H9 (cell line): ENCODE measurements at regions not wholly inside any gene's neighbourhood (a gene's known extent, or its start where the extent isn't known, plus 50 kb on each side); places are given as distances from the start of the nearest gene placed in this dataset.

Experiments
- DNase-seq: peaks from one replicate; pipeline ENCODE4 v3.0.0-alpha.2; 2017
- H2AFZ ChIP-seq: one replicate; pipeline ENCODE4 v1.6.1; 2013; ENCODE audit warnings: mild to moderate bottlenecking, low read length, control low read depth, moderate library complexity
- H2AK5ac ChIP-seq: 2 replicates; pipeline ENCODE4 v1.6.1; 2013; ENCODE audit warnings: low read length, control low read depth, mixed read lengths; ENCODE audit not compliant: insufficient read length
- H2BK120ac ChIP-seq: one replicate; pipeline ENCODE4 v1.6.1; 2013; ENCODE audit warnings: low read depth, mild to moderate bottlenecking, low read length, control low read depth, inconsistent platforms; ENCODE audit not compliant: poor library complexity, severe bottlenecking
- H2BK12ac ChIP-seq: 2 replicates; pipeline ENCODE4 v1.6.1; 2013; ENCODE audit warnings: low read length, control low read depth, mixed read lengths, low read depth; ENCODE audit not compliant: insufficient read length
- H2BK15ac ChIP-seq: 2 replicates; pipeline ENCODE4 v1.6.1; 2013; ENCODE audit warnings: low read depth, low read length, control low read depth
- H2BK20ac ChIP-seq: one replicate; pipeline ENCODE4 v1.6.1; 2013; ENCODE audit warnings: low read depth, mild to moderate bottlenecking, low read length, control low read depth, inconsistent platforms; ENCODE audit not compliant: poor library complexity, severe bottlenecking
- H2BK5ac ChIP-seq: 2 replicates; pipeline ENCODE4 v1.6.1; 2013; ENCODE audit warnings: low read length, control low read depth, mixed read lengths; ENCODE audit not compliant: insufficient read length
- H3K14ac ChIP-seq: 2 replicates; pipeline ENCODE4 v1.6.1; 2013; ENCODE audit warnings: low read length, control low read depth; ENCODE audit not compliant: insufficient read depth
- H3K18ac ChIP-seq: 2 replicates; pipeline ENCODE4 v1.6.1; 2013; ENCODE audit warnings: low read depth, mild to moderate bottlenecking, mixed read lengths, low read length, control low read depth; ENCODE audit not compliant: insufficient read length
- H3K23ac ChIP-seq: 2 replicates; pipeline ENCODE4 v1.6.1; 2013; ENCODE audit warnings: low read length, control low read depth, mixed read lengths, low read depth; ENCODE audit not compliant: insufficient read length
- H3K23me2 ChIP-seq: 2 replicates; pipeline ENCODE4 v1.6.1; 2013; ENCODE audit warnings: low read depth, mild to moderate bottlenecking, mixed read lengths, low read length, control low read depth; ENCODE audit not compliant: insufficient read length, poor library complexity, severe bottlenecking
- H3K27ac ChIP-seq: 2 replicates; pipeline ENCODE4 v1.5.1; 2013; ENCODE audit warnings: low read length, control low read depth, mixed read lengths, low read depth; ENCODE audit not compliant: insufficient read length
- H3K27me3 ChIP-seq: 2 replicates; pipeline ENCODE4 v1.6.1; 2013; ENCODE audit warnings: low read length, control low read depth, inconsistent platforms; ENCODE audit not compliant: insufficient read depth
- H3K4ac ChIP-seq: 2 replicates; pipeline ENCODE4 v1.6.1; 2013; ENCODE audit warnings: low read depth, mild to moderate bottlenecking, control low read depth, inconsistent platforms, low read length, moderate library complexity
- H3K4me1 ChIP-seq: 2 replicates; pipeline ENCODE4 v1.6.1; 2013; ENCODE audit warnings: low read length, control low read depth, inconsistent platforms; ENCODE audit not compliant: insufficient read depth
- H3K4me2 ChIP-seq: 2 replicates; pipeline ENCODE4 v1.6.1; 2013; ENCODE audit warnings: low read length, control low read depth, mixed read lengths; ENCODE audit not compliant: insufficient read length, insufficient read depth
- H3K56ac ChIP-seq: 2 replicates; pipeline ENCODE4 v1.6.1; 2013; ENCODE audit warnings: low read depth, mild to moderate bottlenecking, mixed read lengths, low read length, control low read depth; ENCODE audit not compliant: insufficient read length
- H3K79me1 ChIP-seq: 2 replicates; pipeline ENCODE4 v1.6.1; 2013; ENCODE audit warnings: low read depth, mild to moderate bottlenecking, moderate library complexity, low read length, control low read depth, inconsistent platforms; ENCODE audit not compliant: insufficient read depth, poor library complexity, severe bottlenecking
- H3K79me2 ChIP-seq: 2 replicates; pipeline ENCODE4 v1.6.1; 2013; ENCODE audit warnings: low read length, control low read depth, inconsistent platforms; ENCODE audit not compliant: insufficient read depth
- H3K9ac ChIP-seq: 2 replicates; pipeline ENCODE4 v1.6.1; 2013; ENCODE audit warnings: low read length, control low read depth, mixed read lengths; ENCODE audit not compliant: insufficient read length; ENCODE audit errors: extremely low read depth
- H3K9me3 ChIP-seq: one replicate; pipeline ENCODE4 v1.6.1; 2013; ENCODE audit warnings: low read depth, low read length, inconsistent platforms; ENCODE audit not compliant: control insufficient read depth
- H3T11ph ChIP-seq: one replicate; pipeline ENCODE4 v1.6.1; 2013; ENCODE audit warnings: mild to moderate bottlenecking, low read length, control low read depth, inconsistent platforms
- H4K20me1 ChIP-seq: one replicate; pipeline ENCODE4 v1.6.1; 2013; ENCODE audit not compliant: control insufficient read depth, insufficient read length, insufficient read depth
- H4K5ac ChIP-seq: 2 replicates; pipeline ENCODE4 v1.6.1; 2013; ENCODE audit warnings: low read depth, mild to moderate bottlenecking, mixed read lengths, low read length, control low read depth; ENCODE audit not compliant: insufficient read length
- H4K8ac ChIP-seq: replicated peaks from 2 replicates; pipeline ENCODE4 v1.6.1; 2013; ENCODE audit warnings: low read length, control low read depth, mixed read lengths, low read depth; ENCODE audit not compliant: insufficient read length
- H4K91ac ChIP-seq: 2 replicates; pipeline ENCODE4 v1.6.1; 2013; ENCODE audit warnings: low read depth, mild to moderate bottlenecking, moderate library complexity, mixed read lengths, low read length, control low read depth; ENCODE audit not compliant: insufficient read length
- H3K27ac Mint-ChIP-seq, 3 experiments: 2 replicates in 2 of 3; 3 replicates in 1 of 3; pipeline ENCODE4 v1.8.0; 2020 to 2021; ENCODE audit warnings: mixed read lengths in 3 of 3, mild to moderate bottlenecking in 1 of 3, moderate library complexity in 1 of 3
- H3K27me3 Mint-ChIP-seq: 2 replicates; pipeline ENCODE4 v1.8.0; 2021; ENCODE audit warnings: low read depth, mild to moderate bottlenecking, moderate library complexity, mixed read lengths
- H3K36me3 Mint-ChIP-seq, 3 experiments: 2 replicates in 2 of 3; 3 replicates in 1 of 3; pipeline ENCODE4 v1.8.0; 2020 to 2021; ENCODE audit warnings: low read depth in 3 of 3, mixed read lengths in 3 of 3; ENCODE audit not compliant: insufficient read depth in 1 of 3
- H3K4me1 Mint-ChIP-seq, 2 experiments: 2 replicates each; pipeline ENCODE4 v1.8.0; 2020; ENCODE audit warnings: mixed read lengths in 2 of 2
- H3K4me3 Mint-ChIP-seq, 2 experiments: 2 replicates in 1 of 2; 3 replicates in 1 of 2; pipeline ENCODE4 v1.8.0; 2020 to 2021; ENCODE audit warnings: mild to moderate bottlenecking in 2 of 2, mixed read lengths in 2 of 2, moderate library complexity in 1 of 2
- H3K9me3 Mint-ChIP-seq, 2 experiments: 2 replicates in 1 of 2; 3 replicates in 1 of 2; pipeline ENCODE4 v1.8.0; 2020; ENCODE audit warnings: mild to moderate bottlenecking in 2 of 2, mixed read lengths in 2 of 2, moderate library complexity in 1 of 2
- CTCF ChIP-seq: fragments of 200-600 bp; sonication (generic); conservative IDR thresholded peaks from 3 replicates; pipeline ENCODE4 v1.8.0; 2021; ENCODE audit warnings: antibody characterized with exemption, mild to moderate bottlenecking
- WGBS: extraction: QIAGEN DNeasy Blood & Tissue Kit; methylation state at CpG from one replicate; pipeline ENCODE4 v1.1.7; 2013; ENCODE audit warnings: missing lambda C conversion rate, low lambda C conversion rate, mixed read lengths; ENCODE audit not compliant: insufficient read length; ENCODE audit errors: extremely low coverage; 5-methylcytosine and 5-hydroxymethylcytosine counted together

GRCh38 chr19:32181216-32181920 lies 164.0 kb upstream of the ZNF507 start:
- H3K56ac ChIP-seq = no peak overlapping the region
- H3T11ph ChIP-seq = no peak overlapping the region
- no peak overlapping the region for H3K14ac ChIP-seq
- no peak overlapping the region for H2BK12ac ChIP-seq
- Mint-ChIP-seq H3K27me3 (no peaks in the 10 kb centered on the region), H3K4me3 (no peak overlapping the region), H3K27ac (no peak overlapping the region), H3K4me1 (peaks cover 5 to 6% of the 10 kb centered on the region in 2 experiments), H3K9me3 (no peaks in the 10 kb centered on the region; a peak in 1 of 5 replicates), H3K36me3 (peaks cover 0 to 2% (median 0%) of the 10 kb centered on the region in 3 experiments; a peak in 1 of 7 replicates)
- H3K9me3 ChIP-seq = no peaks in the 10 kb centered on the region
- no peaks in the 10 kb centered on the region for H3K79me1 ChIP-seq
- DNase-seq = no peak
- H4K5ac ChIP-seq = no peak overlapping the region
- no peak overlapping the region for H2AFZ ChIP-seq
- H3K23ac ChIP-seq = no peak overlapping the region
- no peak overlapping the region for H2AK5ac ChIP-seq
- no peaks in the 10 kb centered on the region for H3K23me2 ChIP-seq
- H3K4me2 ChIP-seq = no peak overlapping the region
- H3K4me1 ChIP-seq = no peaks in the 10 kb centered on the region
- no peak overlapping the region for H4K91ac ChIP-seq
- H2BK15ac ChIP-seq = no peak overlapping the region
- H3K27me3 ChIP-seq = no peaks in the 10 kb centered on the region
- no peak for TF ChIP-seq CTCF
- H3K18ac ChIP-seq = no peak overlapping the region
- no peaks in the 10 kb centered on the region for H3K79me2 ChIP-seq
- no peak overlapping the region for H2BK20ac ChIP-seq
- H3K27ac ChIP-seq = no peak overlapping the region
- no peak overlapping the region for H3K9ac ChIP-seq
- WGBS = no CpG with 5 or more reads among the region's 13 CpGs
- H2BK120ac ChIP-seq = no peak overlapping the region
- H3K4ac ChIP-seq = no peak overlapping the region
- no peak overlapping the region for H4K8ac ChIP-seq
- no peak overlapping the region for H2BK5ac ChIP-seq
- no peaks in the 10 kb centered on the region for H4K20me1 ChIP-seq
